ENCODE measurements at regions not wholly inside any gene's neighbourhood (a gene's known extent, or its start where the extent isn't known, plus 50 kb on each side); places are given as distances from the start of the nearest gene placed in this dataset.

GRCh38 chr7:109154748-109155147, 585.1 kb downstream of the DNAJB9 start:
- Histone ChIP-seq H3K9ac (ENCODE audit: low read depth in 1 of 2, low read length in 2 of 2) (no peak overlapping the region), H3K9me3 (ENCODE audit: control insufficient read depth in 4 of 4, low read length in 3 of 4) (peaks cover 0 to 1% (median 0%) of the 10 kb centered on the region in 4 donors), H3K36me3 (ENCODE audit: control insufficient read depth in 4 of 4, insufficient read depth in 3 of 4, low read depth in 1 of 4, low read length in 3 of 4) (no peaks in the 10 kb centered on the region), H3K4me1 (ENCODE audit: control insufficient read depth in 4 of 4, insufficient read depth in 4 of 4, low read length in 3 of 4) (no peaks in the 10 kb centered on the region), H3K27me3 (ENCODE audit: control insufficient read depth in 4 of 4, insufficient read depth in 4 of 4, low read length in 3 of 4) (no peaks in the 10 kb centered on the region), H3K27ac (ENCODE audit: low read depth in 1 of 2, low read length in 2 of 2) (no peak overlapping the region), H3K4me3 (ENCODE audit: low read depth in 1 of 3, low read length in 3 of 3) (no peak overlapping the region)
- 47% methylated on average over 2 of the region's 2 CpGs for WGBS
- TF ChIP-seq RAD21 (IDR thresholded peaks at IDR 0.05) = no peak
- no peak for TF ChIP-seq GABPA (IDR thresholded peaks at IDR 0.05 in 1 of 2, conservative IDR thresholded peaks at IDR 0.05 in 1 of 2)
- no peak for TF ChIP-seq TAF1 (conservative IDR thresholded peaks at IDR 0.05)
- TF ChIP-seq JUND (IDR thresholded peaks at IDR 0.05) = no peak
- no peak for DNase-seq (ENCODE audit: low spot score)

- DNase-seq (ENCODE audit: low spot score) = no peak
- TF ChIP-seq NR2F2 (IDR thresholded peaks at IDR 0.05) (no peak), JUND (IDR thresholded peaks at IDR 0.05) (no peak), HNF4G (IDR thresholded peaks at IDR 0.05) (no peak), FOXA1 (IDR thresholded peaks at IDR 0.05) (no peak), RAD21 (IDR thresholded peaks at IDR 0.05) (no peak), YY1 (IDR thresholded peaks at IDR 0.05) (no peak), SP1 (IDR thresholded peaks at IDR 0.05) (no peak), FOXA2 (IDR thresholded peaks at IDR 0.05) (no peak), GABPA (IDR thresholded peaks at IDR 0.05 in 1 of 2, conservative IDR thresholded peaks at IDR 0.05 in 1 of 2) (no peak)
- TF ChIP-seq, protein P1, sequence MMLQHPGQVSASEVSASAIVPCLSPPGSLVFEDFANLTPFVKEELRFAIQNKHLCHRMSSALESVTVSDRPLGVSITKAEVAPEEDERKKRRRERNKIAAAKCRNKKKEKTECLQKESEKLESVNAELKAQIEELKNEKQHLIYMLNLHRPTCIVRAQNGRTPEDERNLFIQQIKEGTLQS (IDR thresholded peaks at IDR 0.05) = no peak
- TF ChIP-seq, protein P2, sequence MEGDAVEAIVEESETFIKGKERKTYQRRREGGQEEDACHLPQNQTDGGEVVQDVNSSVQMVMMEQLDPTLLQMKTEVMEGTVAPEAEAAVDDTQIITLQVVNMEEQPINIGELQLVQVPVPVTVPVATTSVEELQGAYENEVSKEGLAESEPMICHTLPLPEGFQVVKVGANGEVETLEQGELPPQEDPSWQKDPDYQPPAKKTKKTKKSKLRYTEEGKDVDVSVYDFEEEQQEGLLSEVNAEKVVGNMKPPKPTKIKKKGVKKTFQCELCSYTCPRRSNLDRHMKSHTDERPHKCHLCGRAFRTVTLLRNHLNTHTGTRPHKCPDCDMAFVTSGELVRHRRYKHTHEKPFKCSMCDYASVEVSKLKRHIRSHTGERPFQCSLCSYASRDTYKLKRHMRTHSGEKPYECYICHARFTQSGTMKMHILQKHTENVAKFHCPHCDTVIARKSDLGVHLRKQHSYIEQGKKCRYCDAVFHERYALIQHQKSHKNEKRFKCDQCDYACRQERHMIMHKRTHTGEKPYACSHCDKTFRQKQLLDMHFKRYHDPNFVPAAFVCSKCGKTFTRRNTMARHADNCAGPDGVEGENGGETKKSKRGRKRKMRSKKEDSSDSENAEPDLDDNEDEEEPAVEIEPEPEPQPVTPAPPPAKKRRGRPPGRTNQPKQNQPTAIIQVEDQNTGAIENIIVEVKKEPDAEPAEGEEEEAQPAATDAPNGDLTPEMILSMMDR (IDR thresholded peaks at IDR 0.05; ENCODE audit: low read depth, low read length, missing input control) = no peak
- TF ChIP-seq, protein P3, sequence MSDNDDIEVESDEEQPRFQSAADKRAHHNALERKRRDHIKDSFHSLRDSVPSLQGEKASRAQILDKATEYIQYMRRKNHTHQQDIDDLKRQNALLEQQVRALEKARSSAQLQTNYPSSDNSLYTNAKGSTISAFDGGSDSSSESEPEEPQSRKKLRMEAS (IDR thresholded peaks at IDR 0.05) = no peak
- TF ChIP-seq, protein P4, sequence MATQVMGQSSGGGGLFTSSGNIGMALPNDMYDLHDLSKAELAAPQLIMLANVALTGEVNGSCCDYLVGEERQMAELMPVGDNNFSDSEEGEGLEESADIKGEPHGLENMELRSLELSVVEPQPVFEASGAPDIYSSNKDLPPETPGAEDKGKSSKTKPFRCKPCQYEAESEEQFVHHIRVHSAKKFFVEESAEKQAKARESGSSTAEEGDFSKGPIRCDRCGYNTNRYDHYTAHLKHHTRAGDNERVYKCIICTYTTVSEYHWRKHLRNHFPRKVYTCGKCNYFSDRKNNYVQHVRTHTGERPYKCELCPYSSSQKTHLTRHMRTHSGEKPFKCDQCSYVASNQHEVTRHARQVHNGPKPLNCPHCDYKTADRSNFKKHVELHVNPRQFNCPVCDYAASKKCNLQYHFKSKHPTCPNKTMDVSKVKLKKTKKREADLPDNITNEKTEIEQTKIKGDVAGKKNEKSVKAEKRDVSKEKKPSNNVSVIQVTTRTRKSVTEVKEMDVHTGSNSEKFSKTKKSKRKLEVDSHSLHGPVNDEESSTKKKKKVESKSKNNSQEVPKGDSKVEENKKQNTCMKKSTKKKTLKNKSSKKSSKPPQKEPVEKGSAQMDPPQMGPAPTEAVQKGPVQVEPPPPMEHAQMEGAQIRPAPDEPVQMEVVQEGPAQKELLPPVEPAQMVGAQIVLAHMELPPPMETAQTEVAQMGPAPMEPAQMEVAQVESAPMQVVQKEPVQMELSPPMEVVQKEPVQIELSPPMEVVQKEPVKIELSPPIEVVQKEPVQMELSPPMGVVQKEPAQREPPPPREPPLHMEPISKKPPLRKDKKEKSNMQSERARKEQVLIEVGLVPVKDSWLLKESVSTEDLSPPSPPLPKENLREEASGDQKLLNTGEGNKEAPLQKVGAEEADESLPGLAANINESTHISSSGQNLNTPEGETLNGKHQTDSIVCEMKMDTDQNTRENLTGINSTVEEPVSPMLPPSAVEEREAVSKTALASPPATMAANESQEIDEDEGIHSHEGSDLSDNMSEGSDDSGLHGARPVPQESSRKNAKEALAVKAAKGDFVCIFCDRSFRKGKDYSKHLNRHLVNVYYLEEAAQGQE (IDR thresholded peaks at IDR 0.05) = no peak
- 61% methylated on average over 3 of the region's 3 CpGs for WGBS
- no peaks in the 10 kb centered on the region for H3K4me1 ChIP-seq (ENCODE audit: control insufficient read depth in 4 of 4, insufficient read depth in 4 of 4, low read length in 3 of 4)
- no peak overlapping the region for H3K9ac ChIP-seq (ENCODE audit: low read depth in 1 of 2, low read length in 2 of 2)
- H3K9me3 ChIP-seq (ENCODE audit: control insufficient read depth in 4 of 4, low read length in 3 of 4) = peaks cover 0 to 1% (median 0%) of the 10 kb centered on the region in 4 donors
- no peaks in the 10 kb centered on the region for H3K27me3 ChIP-seq (ENCODE audit: control insufficient read depth in 4 of 4, insufficient read depth in 4 of 4, low read length in 3 of 4)
- no peak overlapping the region for H3K27ac ChIP-seq (ENCODE audit: low read depth in 1 of 2, low read length in 2 of 2)
- no peaks in the 10 kb centered on the region for H3K36me3 ChIP-seq (ENCODE audit: control insufficient read depth in 4 of 4, insufficient read depth in 3 of 4, low read depth in 1 of 4, low read length in 3 of 4)
- no peak overlapping the region for H3K4me3 ChIP-seq (ENCODE audit: low read depth in 1 of 3, low read length in 3 of 3)
These were observed 588.6 kb downstream of the DNAJB9 start for GRCh38 chr7:109158246-109158645.

Measured in liver (tissue), 8 donors.